Activated CD4-positive, alpha-beta T cell treated with anti-CD3 and anti-CD28 coated beads for 36 hours (primary cell): ENCODE measurements at regions not wholly inside any gene's neighbourhood (a gene's known extent, or its start where the extent isn't known, plus 50 kb on each side); places are given as distances from the start of the nearest gene placed in this dataset.

Experiments
- ATAC-seq: fragments of 200-7000 bp; cut with Tn5 transposase; one replicate; pipeline ENCODE4 v1.10.0; 2021; ENCODE audit warnings: mild to moderate bottlenecking, moderate library complexity
- CTCF ChIA-PET: fragments of 350-600 bp; sonication (Branson Sonifier 250); formaldehyde crosslinking; loops from one replicate; lab custom pipeline; 2021; ENCODE audit warnings: antibody characterized with exemption; lab: Charles Lee
- POLR2A ChIA-PET: fragments of 350-600 bp; sonication (Branson Sonifier 250); formaldehyde crosslinking; loops from one replicate; lab custom pipeline; 2021; ENCODE audit warnings: antibody characterized with exemption, inconsistent platforms; lab: Charles Lee
- DNase-seq: peaks from one replicate; pipeline ENCODE4 v3.0.0-alpha.2; 2020
- H3K27ac Mint-ChIP-seq: one replicate; pipeline ENCODE4 v1.8.0; 2021; ENCODE audit warnings: mixed read lengths
- H3K27me3 Mint-ChIP-seq: one replicate; pipeline ENCODE4 v1.8.0; 2021; ENCODE audit warnings: mixed read lengths
- H3K36me3 Mint-ChIP-seq: one replicate; pipeline ENCODE4 v1.8.0; 2021; ENCODE audit warnings: low read depth, mixed read lengths
- H3K4me1 Mint-ChIP-seq: one replicate; pipeline ENCODE4 v1.8.0; 2021; ENCODE audit warnings: mixed read lengths
- H3K4me3 Mint-ChIP-seq: one replicate; pipeline ENCODE4 v1.8.0; 2021; ENCODE audit warnings: mild to moderate bottlenecking, moderate library complexity, mixed read lengths
- H3K9me3 Mint-ChIP-seq: one replicate; pipeline ENCODE4 v1.8.0; 2021; ENCODE audit warnings: low read depth, mixed read lengths
- intact Hi-C, 2 experiments: fragments of 100-400 bp; cut with DNase I in 1 of 2; cut with micrococcal nuclease in 1 of 2; formaldehyde crosslinking; loops; one replicate each; pipeline versions ENCODE4 v1.14.2 to v1.15.1; 2022 to 2024; cut with DNase I, micrococcal nuclease

- Mint-ChIP-seq H3K27me3 (no peaks in the 10 kb centered on the region), H3K4me3 (no peak overlapping the region), H3K9me3 (no peaks in the 10 kb centered on the region), H3K4me1 (no peaks in the 10 kb centered on the region), H3K27ac (no peak overlapping the region), H3K36me3 (no peaks in the 10 kb centered on the region)
- ATAC-seq (no peak), DNase-seq (no peak)
- ChIA-PET POLR2A (no interaction called here), CTCF (no interaction called here)
- intact Hi-C loops: no loop called here
Observed at GRCh38 chr18:61272793-61273192, 60.4 kb upstream of the CDH20 start.

- POLR2A ChIA-PET: no interaction called here
- no peaks in the 10 kb centered on the region for H3K4me1 Mint-ChIP-seq
- ATAC-seq: no peak
Observed at GRCh38 chr18:61273533-61273932, 59.7 kb upstream of the CDH20 start.

DNA sequence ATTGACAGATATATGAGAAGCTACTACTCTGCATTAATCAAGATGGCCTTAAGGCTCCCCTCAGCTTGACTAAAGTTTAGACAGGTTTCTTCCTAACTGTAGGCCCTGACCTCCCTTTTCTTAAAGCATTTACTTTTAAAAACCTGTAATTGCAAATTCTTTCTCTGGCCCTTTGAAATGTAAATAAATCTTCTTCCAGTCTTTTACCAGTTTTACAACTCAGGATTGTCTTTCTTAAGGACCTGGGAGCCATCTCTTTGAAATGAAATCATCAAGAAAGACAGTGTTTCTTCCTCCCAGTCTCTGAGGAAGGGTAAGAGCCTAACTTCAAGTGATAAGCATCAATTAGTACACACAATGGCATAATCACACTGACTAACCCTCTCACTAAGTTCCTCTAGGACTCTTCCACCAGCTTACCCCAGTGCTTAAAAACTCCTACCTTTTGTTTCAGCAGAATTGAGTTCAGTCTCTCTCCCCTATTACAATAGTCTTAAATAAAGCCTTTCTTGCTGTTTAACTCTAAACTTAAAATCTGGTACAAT lies 58.7 kb upstream of the CDH20 start:
- DNase-seq (no peak), ATAC-seq (no peak)
- Mint-ChIP-seq H3K9me3 (no peaks in the 10 kb centered on the region), H3K4me1 (no peaks in the 10 kb centered on the region), H3K27me3 (no peaks in the 10 kb centered on the region), H3K36me3 (no peaks in the 10 kb centered on the region), H3K4me3 (no peak overlapping the region), H3K27ac (no peak overlapping the region)
- ChIA-PET POLR2A (no interaction called here), CTCF (no interaction called here)
- intact Hi-C loops: no loop called here

More at GRCh38 chr18:61273533-61273932, 59.7 kb upstream of the CDH20 start:
- no peak overlapping the region for H3K27ac Mint-ChIP-seq
- no peak for DNase-seq
- no peaks in the 10 kb centered on the region for H3K27me3 Mint-ChIP-seq
- H3K9me3 Mint-ChIP-seq: no peaks in the 10 kb centered on the region
- H3K36me3 Mint-ChIP-seq: no peaks in the 10 kb centered on the region
- intact Hi-C loops: no loop called here
- no peak overlapping the region for H3K4me3 Mint-ChIP-seq
- CTCF ChIA-PET: no interaction called here

DNA sequence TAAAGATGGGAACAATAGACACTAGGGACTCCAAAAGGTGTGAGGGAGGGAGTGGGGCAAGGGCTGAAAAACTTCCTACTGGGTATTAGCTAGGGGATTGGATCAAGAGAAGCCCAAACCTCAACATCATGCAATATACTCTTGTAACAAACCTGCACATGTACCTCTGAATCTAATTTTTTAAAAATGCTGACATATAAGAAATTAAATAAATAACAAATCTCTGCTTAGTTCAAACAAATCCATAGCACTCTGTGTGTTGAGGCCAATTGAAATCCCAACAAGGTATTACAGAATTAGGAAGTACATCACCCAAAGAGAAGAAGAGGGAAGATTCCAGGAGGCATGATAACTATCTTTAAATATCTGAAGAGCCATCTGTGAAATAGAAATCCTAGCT lies 55.4 kb upstream of the CDH20 start:
- no peak for DNase-seq
- no peak for ATAC-seq
- CTCF ChIA-PET: no interaction called here
- intact Hi-C loops: no loop called here
- H3K9me3 Mint-ChIP-seq: peaks cover 4% of the 10 kb centered on the region
- no peaks in the 10 kb centered on the region for H3K4me1 Mint-ChIP-seq
- H3K36me3 Mint-ChIP-seq: no peaks in the 10 kb centered on the region
- H3K4me3 Mint-ChIP-seq: no peak overlapping the region
- no peaks in the 10 kb centered on the region for H3K27me3 Mint-ChIP-seq
- POLR2A ChIA-PET: no interaction called here
- H3K27ac Mint-ChIP-seq: no peak overlapping the region

- ChIA-PET CTCF (no interaction called here), POLR2A (no interaction called here)
- H3K4me3 Mint-ChIP-seq: no peak overlapping the region
- no peak overlapping the region for H3K27ac Mint-ChIP-seq
- no peaks in the 10 kb centered on the region for H3K4me1 Mint-ChIP-seq
- ATAC-seq (no peak), DNase-seq (no peak)
- H3K27me3 Mint-ChIP-seq: no peaks in the 10 kb centered on the region
- H3K9me3 Mint-ChIP-seq: peaks cover 4% of the 10 kb centered on the region
- intact Hi-C loops: no loop called here
- no peaks in the 10 kb centered on the region for H3K36me3 Mint-ChIP-seq
Observed at GRCh38 chr18:61281431-61281830, 51.8 kb upstream of the CDH20 start.

DNA sequence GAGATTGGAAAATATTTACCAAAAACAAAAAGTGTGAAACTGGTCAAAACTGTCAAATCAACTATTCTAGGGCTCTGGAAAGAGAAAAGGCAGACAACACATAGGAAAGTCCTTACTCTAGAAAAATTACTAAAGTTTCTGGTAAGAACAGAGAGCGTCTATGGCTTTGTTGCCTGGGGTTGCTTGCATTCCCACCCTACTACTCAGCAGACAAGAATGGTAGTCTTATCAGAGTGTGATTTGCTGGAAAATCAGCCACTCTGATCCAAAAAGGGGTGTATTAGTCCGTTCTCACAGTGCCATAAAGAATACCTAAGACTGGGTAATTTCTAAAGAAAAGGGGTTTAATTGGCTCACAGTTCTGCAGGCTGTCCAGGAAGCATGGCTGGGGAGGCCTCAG lies 50.3 kb upstream of the CDH20 start:
- Mint-ChIP-seq H3K9me3 (peaks cover 4% of the 10 kb centered on the region), H3K27me3 (no peaks in the 10 kb centered on the region), H3K4me1 (no peaks in the 10 kb centered on the region), H3K36me3 (no peaks in the 10 kb centered on the region), H3K27ac (no peak overlapping the region), H3K4me3 (no peak overlapping the region)
- ATAC-seq (no peak), DNase-seq (no peak)
- intact Hi-C loops: no loop called here
- POLR2A ChIA-PET: no interaction called here
- CTCF ChIA-PET: no interaction called here
